ENCODE measurements at regions not wholly inside any gene's neighbourhood (a gene's known extent, or its start where the extent isn't known, plus 50 kb on each side); places are given as distances from the start of the nearest gene placed in this dataset.

GRCh38 chr2:199163613-199164458 lies 293.9 kb downstream of the SATB2 start:
- dilution Hi-C loops (cut with MboI; ENCODE audit: extremely low pct_ligation_motif_present, low sequenced_read_pairs): no loop called here
- H3K9me1 ChIP-seq (replicated peaks; ENCODE audit: control insufficient read depth, extremely low read depth, insufficient read depth, low read length): no peaks in the 10 kb centered on the region
- POLR2A ChIA-PET: no interaction called here
- FAIRE-seq (no peak), DNase-seq (ENCODE audit: low read depth, low spot score) (no peak)
- CTCF ChIA-PET: no interaction called here
- peaks cover 3% of the 10 kb centered on the region for H3K9me3 ChIP-seq (replicated peaks; ENCODE audit: control insufficient read depth, insufficient read depth, low read length)
- no peak overlapping the region for H3K4me3 ChIP-seq (replicated peaks in 1 of 3; ENCODE audit: insufficient read depth in 1 of 3, low read depth in 1 of 3, low read length in 3 of 3)
- intact Hi-C loops (cut with micrococcal nuclease): no loop called here
- H3K9ac ChIP-seq (replicated peaks; ENCODE audit: extremely low read depth, insufficient read depth, low read length): no peak overlapping the region
- H3K36me3 ChIP-seq (ENCODE audit: control insufficient read depth in 2 of 2, extremely low read depth in 1 of 2, insufficient read depth in 2 of 2, low read length in 2 of 2): no peaks in the 10 kb centered on the region
- H3K27me3 ChIP-seq (ENCODE audit: control insufficient read depth in 2 of 2, insufficient read depth in 2 of 2, low read length in 2 of 2): no peaks in the 10 kb centered on the region
- H2AFZ ChIP-seq (ENCODE audit: low read depth, low read length): no peak overlapping the region
- H3K79me2 ChIP-seq (ENCODE audit: control insufficient read depth, insufficient read depth, low read length): no peaks in the 10 kb centered on the region
- BruUV-seq (replicated peaks): no TSS peak
- no peak for TF ChIP-seq FOS (IDR thresholded peaks at IDR 0.05; ENCODE audit: borderline replicate concordance, insufficient read depth, low read length)
- TF ChIP-seq POLR2A (IDR thresholded peaks at IDR 0.05; ENCODE audit: low read depth, low read length): no peak
- TF ChIP-seq POLR2AphosphoS5 (IDR thresholded peaks at IDR 0.05; ENCODE audit: insufficient read depth, low read depth, low read length): no peak
- no peak for TF ChIP-seq GATA2 (IDR thresholded peaks at IDR 0.05; ENCODE audit: insufficient read depth, insufficient read length, low read depth, low read length)
- no peak for TF ChIP-seq JUN (IDR thresholded peaks at IDR 0.05; ENCODE audit: borderline replicate concordance, insufficient read depth, insufficient read length, low read depth)
- no peak for TF ChIP-seq EZH2 (IDR thresholded peaks at IDR 0.05; ENCODE audit: borderline replicate concordance, low read depth, low read length, severe bottlenecking)
- TF ChIP-seq MYC (IDR thresholded peaks at IDR 0.05; ENCODE audit: low read depth, low read length): no peak
- TF ChIP-seq, protein P1, sequence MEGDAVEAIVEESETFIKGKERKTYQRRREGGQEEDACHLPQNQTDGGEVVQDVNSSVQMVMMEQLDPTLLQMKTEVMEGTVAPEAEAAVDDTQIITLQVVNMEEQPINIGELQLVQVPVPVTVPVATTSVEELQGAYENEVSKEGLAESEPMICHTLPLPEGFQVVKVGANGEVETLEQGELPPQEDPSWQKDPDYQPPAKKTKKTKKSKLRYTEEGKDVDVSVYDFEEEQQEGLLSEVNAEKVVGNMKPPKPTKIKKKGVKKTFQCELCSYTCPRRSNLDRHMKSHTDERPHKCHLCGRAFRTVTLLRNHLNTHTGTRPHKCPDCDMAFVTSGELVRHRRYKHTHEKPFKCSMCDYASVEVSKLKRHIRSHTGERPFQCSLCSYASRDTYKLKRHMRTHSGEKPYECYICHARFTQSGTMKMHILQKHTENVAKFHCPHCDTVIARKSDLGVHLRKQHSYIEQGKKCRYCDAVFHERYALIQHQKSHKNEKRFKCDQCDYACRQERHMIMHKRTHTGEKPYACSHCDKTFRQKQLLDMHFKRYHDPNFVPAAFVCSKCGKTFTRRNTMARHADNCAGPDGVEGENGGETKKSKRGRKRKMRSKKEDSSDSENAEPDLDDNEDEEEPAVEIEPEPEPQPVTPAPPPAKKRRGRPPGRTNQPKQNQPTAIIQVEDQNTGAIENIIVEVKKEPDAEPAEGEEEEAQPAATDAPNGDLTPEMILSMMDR (IDR thresholded peaks at IDR 0.05; ENCODE audit: extremely low read depth in 1 of 2, insufficient read depth in 1 of 2, low read depth in 1 of 2, low read length in 2 of 2): no peak
- no peak overlapping the region for H3K27ac ChIP-seq (ENCODE audit: insufficient read depth, low read depth, low read length)
- H3K4me2 ChIP-seq (ENCODE audit: insufficient read depth, low read length): no peak overlapping the region
- peaks cover 2% of the 10 kb centered on the region for H3K4me1 ChIP-seq (ENCODE audit: control insufficient read depth, extremely low read depth, insufficient read depth, low read length)
- no peaks in the 10 kb centered on the region for H4K20me1 ChIP-seq (replicated peaks; ENCODE audit: control insufficient read depth, extremely low read depth, insufficient read depth, low read length)
